Bronchial epithelial cell (primary cell): ENCODE measurements at regions not wholly inside any gene's neighbourhood (a gene's known extent, or its start where the extent isn't known, plus 50 kb on each side); places are given as distances from the start of the nearest gene placed in this dataset.
"Not testable (repeated sequence)": the region's sequence is repeated elsewhere in the genome, so short reads cannot be mapped to it uniquely, and the experiment has no call there.

Experiments used
- DNase-seq: peaks from one replicate; pipeline ENCODE4 v3.0.0-alpha.2; 2010; ENCODE audit warnings: low read depth
- FAIRE-seq: peaks from 2 replicates; lab custom pipeline; 2011; peaks lifted over from hg19 to GRCh38; lab: Jason Lieb, UNC
- H3K27me3 ChIP-seq: 2 replicates; pipeline ENCODE4 v1.5.1; 2011; ENCODE audit warnings: low read length; ENCODE audit not compliant: control insufficient read depth, insufficient read depth
- H3K36me3 ChIP-seq: 2 replicates; pipeline ENCODE4 v1.5.1; 2011; ENCODE audit warnings: low read length; ENCODE audit not compliant: control insufficient read depth, insufficient read depth
- H3K4me3 ChIP-seq: 2 replicates; pipeline ENCODE4 v1.5.1; 2011; ENCODE audit warnings: mild to moderate bottlenecking, low read depth, low read length, control low read depth
- CTCF ChIP-seq: IDR thresholded peaks from 2 replicates; pipeline ENCODE4 v1.5.1; 2011; ENCODE audit warnings: mild to moderate bottlenecking, moderate library complexity, low read length, control low read depth, inconsistent platforms; ENCODE audit not compliant: insufficient read depth, severe bottlenecking

GRCh38 chr12:87427770-87428169 is 601.4 kb downstream of the C12orf50 start:
- FAIRE-seq (no peak), DNase-seq (peak; percentile 92)
- H3K27me3 ChIP-seq = no peaks in the 10 kb centered on the region
- no peak for TF ChIP-seq CTCF
- no peak overlapping the region for H3K4me3 ChIP-seq
- no peaks in the 10 kb centered on the region for H3K36me3 ChIP-seq

DNA sequence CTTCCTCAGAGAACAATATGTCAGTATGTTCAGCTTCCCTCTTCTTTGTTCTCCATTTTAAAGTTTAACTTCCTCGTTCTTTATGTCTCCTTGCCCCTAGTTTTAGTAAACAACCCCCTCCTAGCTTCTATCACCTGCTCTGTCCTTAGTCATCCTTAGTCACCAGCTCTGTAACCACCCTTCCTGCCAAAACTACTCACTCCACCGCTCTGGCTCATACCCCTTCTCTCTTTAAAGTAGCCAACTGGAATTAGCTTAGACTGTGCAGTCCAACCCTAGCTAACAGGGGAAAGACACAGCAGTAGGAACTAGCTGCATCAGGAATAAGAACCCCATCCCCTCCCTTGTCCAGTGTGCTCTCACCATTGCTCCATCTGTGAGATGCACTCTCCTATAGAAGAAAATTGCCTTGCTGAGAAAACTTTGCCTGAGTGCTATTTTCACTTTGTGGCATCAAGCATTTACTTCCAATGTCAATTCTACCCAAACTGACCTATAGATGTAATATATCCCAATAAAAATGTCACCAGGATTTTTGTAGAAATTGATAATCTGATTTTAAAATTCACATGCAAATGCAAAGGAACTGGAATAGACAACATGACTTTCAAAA is 603.2 kb downstream of the C12orf50 start:
- no peaks in the 10 kb centered on the region for H3K27me3 ChIP-seq
- DNase-seq (peak; percentile 76), FAIRE-seq (no peak)
- H3K36me3 ChIP-seq = no peaks in the 10 kb centered on the region
- no peak for TF ChIP-seq CTCF
- H3K4me3 ChIP-seq = no peak overlapping the region

- FAIRE-seq, H3K36me3 ChIP-seq, DNase-seq, H3K4me3 ChIP-seq, H3K27me3 ChIP-seq: not testable (repeated sequence)
These were observed 608.0 kb downstream of the C12orf50 start for GRCh38 chr12:87421233-87421632.

DNA sequence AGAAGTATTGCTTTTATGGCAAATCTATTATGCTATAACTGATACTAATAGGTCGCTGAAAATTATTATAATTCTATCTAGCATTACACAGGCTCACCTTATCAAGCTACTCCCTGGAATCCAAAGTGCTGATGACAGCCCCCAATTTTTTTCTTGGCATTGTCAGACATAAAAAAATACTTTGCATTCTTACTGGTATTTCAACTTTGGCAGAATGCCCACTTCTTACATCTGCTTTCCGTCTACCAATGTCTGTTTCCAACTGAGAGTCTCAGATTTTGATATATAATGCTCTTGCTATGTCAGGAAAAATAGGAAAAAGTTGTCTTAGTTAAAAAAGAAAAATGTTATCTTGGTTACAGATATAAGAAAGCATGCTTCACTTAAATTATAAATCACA is 615.4 kb downstream of the C12orf50 start:
- Histone ChIP-seq H3K27me3 (no peaks in the 10 kb centered on the region), H3K36me3 (no peaks in the 10 kb centered on the region), H3K4me3 (no peak overlapping the region)
- TF ChIP-seq CTCF = no peak
- DNase-seq = no peak
- FAIRE-seq = no peak

GRCh38 chr12:87406926-87407325 is 622.3 kb downstream of the C12orf50 start:
- DNase-seq (no peak), FAIRE-seq (no peak)

DNA sequence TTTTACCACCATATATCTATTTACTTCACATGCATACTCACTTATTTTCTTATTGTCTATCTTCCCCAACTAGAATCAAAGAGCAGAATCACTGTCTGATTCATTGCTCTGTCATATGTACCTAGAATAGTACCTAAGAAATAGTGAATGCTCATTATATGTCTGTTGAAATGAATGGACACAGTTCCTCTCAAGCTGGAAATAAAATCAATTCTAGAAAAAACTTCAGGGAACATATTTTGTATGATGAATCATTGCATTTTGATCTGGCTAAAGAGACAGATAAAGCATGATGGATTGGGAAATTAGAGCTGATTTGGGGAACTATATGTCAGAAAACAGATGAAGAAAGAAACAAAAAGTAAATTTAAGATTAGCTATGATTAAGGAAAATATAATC is 623.3 kb downstream of the C12orf50 start:
- Histone ChIP-seq H3K36me3 (no peaks in the 10 kb centered on the region), H3K27me3 (no peaks in the 10 kb centered on the region), H3K4me3 (no peak overlapping the region)
- DNase-seq (peak; percentile 74), FAIRE-seq (no peak)
- no peak for TF ChIP-seq CTCF

More at GRCh38 chr12:87406926-87407325, 622.3 kb downstream of the C12orf50 start:
- no peak overlapping the region for H3K4me3 ChIP-seq
- no peaks in the 10 kb centered on the region for H3K36me3 ChIP-seq
- H3K27me3 ChIP-seq = no peaks in the 10 kb centered on the region
- TF ChIP-seq CTCF = no peak

DNA sequence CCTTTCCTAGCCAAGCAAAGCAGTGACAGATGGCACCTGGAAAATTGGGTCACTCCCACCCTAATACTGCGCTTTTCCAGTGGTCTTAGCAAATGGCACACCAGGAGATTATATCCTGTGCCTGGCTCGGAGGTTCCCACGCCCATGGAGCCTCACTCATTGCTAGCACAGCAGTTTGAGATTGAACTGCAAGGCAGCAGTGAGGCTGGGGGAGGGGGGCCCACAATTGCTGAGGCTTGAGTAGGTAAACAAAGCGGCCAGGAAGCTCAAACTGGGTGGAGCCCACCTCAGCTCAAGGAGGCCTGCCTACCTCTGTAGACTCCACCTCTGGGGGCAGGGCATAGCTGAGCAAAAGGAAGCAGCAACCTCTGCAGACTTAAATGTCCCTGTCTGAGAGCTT is 635.0 kb downstream of the C12orf50 start:
- H3K36me3 ChIP-seq, H3K27me3 ChIP-seq, FAIRE-seq, DNase-seq, H3K4me3 ChIP-seq: not testable (repeated sequence)
